GM23338 (cell line): ENCODE measurements at regions not wholly inside any gene's neighbourhood (a gene's known extent, or its start where the extent isn't known, plus 50 kb on each side); places are given as distances from the start of the nearest gene placed in this dataset.

Source experiments
- ATAC-seq: fragments of 200-7000 bp; cut with Tn5 transposase; 3 replicates; pipeline ENCODE4 v1.9.1; 2020
- DNase-seq: peaks from one replicate; pipeline ENCODE4 v3.0.0-alpha.2; 2015; ENCODE audit warnings: low spot score
- H2AFZ ChIP-seq: fragments of 200-600 bp; sonication (generic); 2 replicates; pipeline ENCODE4 v1.8.0; 2016; ENCODE audit warnings: antibody characterized with exemption, mild to moderate bottlenecking, moderate library complexity
- H3F3A ChIP-seq: fragments of 200-600 bp; sonication (generic); replicated peaks from 2 replicates; pipeline ENCODE4 v1.8.0; 2017; ENCODE audit warnings: antibody characterized with exemption, mixed run types, low read depth
- H3K27ac ChIP-seq: fragments of 200-600 bp; sonication (generic); 2 replicates; pipeline ENCODE4 v1.6.1; 2016; ENCODE audit warnings: low read depth
- H3K27me3 ChIP-seq: fragments of 200-600 bp; sonication (generic); 2 replicates; pipeline ENCODE4 v1.8.0; 2016; ENCODE audit warnings: mild to moderate bottlenecking, mixed run types, moderate library complexity; ENCODE audit not compliant: insufficient read depth
- H3K36me3 ChIP-seq: fragments of 200-600 bp; sonication (generic); 2 replicates; pipeline ENCODE4 v1.8.0; 2016; ENCODE audit warnings: mild to moderate bottlenecking; ENCODE audit not compliant: insufficient read depth
- H3K4me1 ChIP-seq: fragments of 200-600 bp; sonication (generic); 2 replicates; pipeline ENCODE4 v1.8.0; 2016; ENCODE audit warnings: mild to moderate bottlenecking, moderate library complexity; ENCODE audit not compliant: insufficient read depth
- H3K4me2 ChIP-seq: fragments of 200-600 bp; sonication (generic); 2 replicates; pipeline ENCODE4 v1.7.1; 2017; ENCODE audit warnings: mixed run types
- H3K4me3 ChIP-seq: fragments of 200-600 bp; sonication (generic); 2 replicates; pipeline ENCODE4 v1.6.1; 2016; ENCODE audit warnings: mixed run types
- H3K79me2 ChIP-seq: fragments of 200-600 bp; sonication (generic); replicated peaks from 2 replicates; pipeline ENCODE4 v1.8.0; 2017; ENCODE audit warnings: mild to moderate bottlenecking; ENCODE audit not compliant: insufficient read depth
- H3K9me2 ChIP-seq: fragments of 200-600 bp; sonication (generic); 2 replicates; pipeline ENCODE4 v1.8.0; 2017; ENCODE audit not compliant: insufficient read depth
- H4K20me1 ChIP-seq: fragments of 200-600 bp; sonication (generic); replicated peaks from 2 replicates; pipeline ENCODE4 v1.8.0; 2017; ENCODE audit warnings: mild to moderate bottlenecking; ENCODE audit not compliant: insufficient read depth
- H3K27ac Mint-ChIP-seq: 2 replicates; pipeline ENCODE4 v1.8.0; 2020; ENCODE audit warnings: inconsistent platforms, mild to moderate bottlenecking, moderate library complexity, mixed read lengths
- H3K27me3 Mint-ChIP-seq: 3 replicates; pipeline ENCODE4 v1.8.0; 2022; ENCODE audit warnings: low read depth, mild to moderate bottlenecking, moderate library complexity, mixed read lengths, inconsistent platforms; ENCODE audit not compliant: insufficient read depth, poor library complexity
- H3K36me3 Mint-ChIP-seq: 3 replicates; pipeline ENCODE4 v1.8.0; 2021; ENCODE audit warnings: low read depth, mild to moderate bottlenecking, inconsistent platforms, moderate library complexity, mixed read lengths
- H3K4me1 Mint-ChIP-seq: 3 replicates; pipeline ENCODE4 v1.8.0; 2020; ENCODE audit warnings: mild to moderate bottlenecking, inconsistent platforms, mixed read lengths
- H3K4me3 Mint-ChIP-seq: 3 replicates; pipeline ENCODE4 v1.8.0; 2021; ENCODE audit warnings: moderate library complexity, mild to moderate bottlenecking, inconsistent platforms, mixed read lengths
- H3K9me3 Mint-ChIP-seq: 3 replicates; pipeline ENCODE4 v1.8.0; 2020; ENCODE audit warnings: moderate library complexity, mild to moderate bottlenecking, inconsistent platforms, mixed read lengths
- CREB1 ChIP-seq: fragments of 250-450 bp; sonication (Bioruptor Pico); IDR thresholded peaks from 2 replicates; pipeline ENCODE4 v1.5.0; 2020; ENCODE audit warnings: low read depth, mild to moderate bottlenecking, moderate library complexity
- EZH2 ChIP-seq: fragments of 200-600 bp; sonication (generic); IDR thresholded peaks from one replicate; pipeline ENCODE4 v1.8.0; 2017; ENCODE audit warnings: antibody characterized with exemption, mild to moderate bottlenecking, low read depth; ENCODE audit not compliant: unreplicated experiment
- EZH2phosphoT487 ChIP-seq: fragments of 200-600 bp; sonication (generic); IDR thresholded peaks from one replicate; pipeline ENCODE4 v1.8.1; 2018; ENCODE audit warnings: antibody characterized with exemption; ENCODE audit not compliant: unreplicated experiment
- JUNB ChIP-seq: IDR thresholded peaks from one replicate; pipeline ENCODE4 v1.6.1; 2016; ENCODE audit warnings: antibody characterized with exemption; ENCODE audit not compliant: unreplicated experiment
- NANOG ChIP-seq: IDR thresholded peaks from 2 replicates; pipeline ENCODE4 v1.6.1; 2016; ENCODE audit warnings: antibody characterized with exemption, borderline replicate concordance
- POLR2AphosphoS5 ChIP-seq: IDR thresholded peaks from 2 replicates; pipeline ENCODE4 v1.6.1; 2016; ENCODE audit warnings: antibody characterized with exemption, low read depth
- STAT1 ChIP-seq: IDR thresholded peaks from one replicate; pipeline ENCODE4 v1.6.1; 2016; ENCODE audit warnings: antibody characterized with exemption; ENCODE audit not compliant: unreplicated experiment
- ZNF114 ChIP-seq: fragments of 250-450 bp; sonication (Bioruptor Pico); IDR thresholded peaks from 2 replicates; pipeline ENCODE4 v1.5.0; 2020; ENCODE audit warnings: mild to moderate bottlenecking, moderate library complexity
- ZNF331 ChIP-seq: fragments of 250-450 bp; sonication (Bioruptor Pico); IDR thresholded peaks from 2 replicates; pipeline ENCODE4 v1.5.0; 2020; ENCODE audit warnings: low read depth, mild to moderate bottlenecking, moderate library complexity
- TF ChIP-seq, protein P1 (sequence below): IDR thresholded peaks from 2 replicates; pipeline ENCODE4 v1.6.1; 2016; ENCODE audit warnings: antibody characterized with exemption
- TF ChIP-seq, protein P2 (sequence below), 2 experiments: fragments of 200-600 bp in 1 of 2; sonication (generic) in 1 of 2; conservative IDR thresholded peaks; 2 replicates each; pipeline versions ENCODE4 v1.5.1 to v1.6.1; 2016 to 2017; ENCODE audit warnings: antibody characterized with exemption in 2 of 2, low read depth in 2 of 2, mild to moderate bottlenecking in 2 of 2, moderate library complexity in 1 of 2
- TF ChIP-seq, protein P3 (sequence below): IDR thresholded peaks from one replicate; pipeline ENCODE4 v1.6.1; 2018; ENCODE audit warnings: antibody characterized with exemption; ENCODE audit not compliant: unreplicated experiment
- TF ChIP-seq, protein P4 (sequence below): fragments of 250-450 bp; sonication (Bioruptor Pico); IDR thresholded peaks from 2 replicates; pipeline ENCODE4 v1.5.0; 2020; ENCODE audit warnings: mild to moderate bottlenecking, moderate library complexity

DNA sequence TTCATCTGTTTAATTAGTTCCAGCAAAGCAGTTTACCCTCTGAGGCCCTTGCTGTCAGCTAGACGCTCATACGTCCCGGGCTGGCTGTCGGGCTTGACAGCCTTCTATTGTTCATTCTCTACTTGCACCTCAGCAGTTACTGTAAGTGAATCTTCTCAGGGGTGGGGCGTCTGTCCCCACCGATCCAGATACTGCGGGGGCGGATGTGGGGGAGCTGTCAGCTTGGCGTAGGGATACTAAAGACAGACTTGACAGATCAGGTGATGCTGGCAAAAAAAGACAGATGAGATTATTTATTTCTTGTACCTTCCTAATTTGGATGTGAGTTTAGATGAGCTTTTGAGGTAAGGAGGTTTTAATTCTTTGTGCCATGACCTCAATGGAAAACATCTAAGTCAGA lies 315.3 kb downstream of the NR2F2 start:
- Histone ChIP-seq H3K4me1 (no peaks in the 10 kb centered on the region), H2AFZ (no peak overlapping the region), H3K27me3 (no peaks in the 10 kb centered on the region), H3K36me3 (no peaks in the 10 kb centered on the region), H3F3A (no peaks in the 10 kb centered on the region), H4K20me1 (no peaks in the 10 kb centered on the region), H3K4me3 (no peak overlapping the region), H3K79me2 (no peaks in the 10 kb centered on the region), H3K27ac (no peak overlapping the region), H3K9me2 (peaks cover 1% of the 10 kb centered on the region; the same call in 1 of the 2 replicates), H3K4me2 (no peak overlapping the region)
- Mint-ChIP-seq H3K4me1 (no peaks in the 10 kb centered on the region), H3K27me3 (peaks cover 2% of the 10 kb centered on the region), H3K4me3 (no peak overlapping the region), H3K9me3 (no peaks in the 10 kb centered on the region), H3K27ac (no peak overlapping the region), H3K36me3 (no peaks in the 10 kb centered on the region; the same call in 2 of the 3 replicates)
- no peak for TF ChIP-seq CREB1 (CRISPR knock-in tag)
- TF ChIP-seq ZNF114 (CRISPR knock-in tag), result no peak
- no peak for TF ChIP-seq ZNF331 (CRISPR knock-in tag)
- TF ChIP-seq, protein P1, sequence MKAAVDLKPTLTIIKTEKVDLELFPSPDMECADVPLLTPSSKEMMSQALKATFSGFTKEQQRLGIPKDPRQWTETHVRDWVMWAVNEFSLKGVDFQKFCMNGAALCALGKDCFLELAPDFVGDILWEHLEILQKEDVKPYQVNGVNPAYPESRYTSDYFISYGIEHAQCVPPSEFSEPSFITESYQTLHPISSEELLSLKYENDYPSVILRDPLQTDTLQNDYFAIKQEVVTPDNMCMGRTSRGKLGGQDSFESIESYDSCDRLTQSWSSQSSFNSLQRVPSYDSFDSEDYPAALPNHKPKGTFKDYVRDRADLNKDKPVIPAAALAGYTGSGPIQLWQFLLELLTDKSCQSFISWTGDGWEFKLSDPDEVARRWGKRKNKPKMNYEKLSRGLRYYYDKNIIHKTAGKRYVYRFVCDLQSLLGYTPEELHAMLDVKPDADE, result no peak
- no peak for TF ChIP-seq NANOG
- no peak for TF ChIP-seq EZH2
- TF ChIP-seq EZH2phosphoT487, result no peak
- TF ChIP-seq POLR2AphosphoS5, result no peak
- TF ChIP-seq, protein P2, sequence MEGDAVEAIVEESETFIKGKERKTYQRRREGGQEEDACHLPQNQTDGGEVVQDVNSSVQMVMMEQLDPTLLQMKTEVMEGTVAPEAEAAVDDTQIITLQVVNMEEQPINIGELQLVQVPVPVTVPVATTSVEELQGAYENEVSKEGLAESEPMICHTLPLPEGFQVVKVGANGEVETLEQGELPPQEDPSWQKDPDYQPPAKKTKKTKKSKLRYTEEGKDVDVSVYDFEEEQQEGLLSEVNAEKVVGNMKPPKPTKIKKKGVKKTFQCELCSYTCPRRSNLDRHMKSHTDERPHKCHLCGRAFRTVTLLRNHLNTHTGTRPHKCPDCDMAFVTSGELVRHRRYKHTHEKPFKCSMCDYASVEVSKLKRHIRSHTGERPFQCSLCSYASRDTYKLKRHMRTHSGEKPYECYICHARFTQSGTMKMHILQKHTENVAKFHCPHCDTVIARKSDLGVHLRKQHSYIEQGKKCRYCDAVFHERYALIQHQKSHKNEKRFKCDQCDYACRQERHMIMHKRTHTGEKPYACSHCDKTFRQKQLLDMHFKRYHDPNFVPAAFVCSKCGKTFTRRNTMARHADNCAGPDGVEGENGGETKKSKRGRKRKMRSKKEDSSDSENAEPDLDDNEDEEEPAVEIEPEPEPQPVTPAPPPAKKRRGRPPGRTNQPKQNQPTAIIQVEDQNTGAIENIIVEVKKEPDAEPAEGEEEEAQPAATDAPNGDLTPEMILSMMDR (conservative IDR thresholded peaks at IDR 0.05; ENCODE audit: low read depth in 2 of 2), result no peak
- TF ChIP-seq, protein P3, sequence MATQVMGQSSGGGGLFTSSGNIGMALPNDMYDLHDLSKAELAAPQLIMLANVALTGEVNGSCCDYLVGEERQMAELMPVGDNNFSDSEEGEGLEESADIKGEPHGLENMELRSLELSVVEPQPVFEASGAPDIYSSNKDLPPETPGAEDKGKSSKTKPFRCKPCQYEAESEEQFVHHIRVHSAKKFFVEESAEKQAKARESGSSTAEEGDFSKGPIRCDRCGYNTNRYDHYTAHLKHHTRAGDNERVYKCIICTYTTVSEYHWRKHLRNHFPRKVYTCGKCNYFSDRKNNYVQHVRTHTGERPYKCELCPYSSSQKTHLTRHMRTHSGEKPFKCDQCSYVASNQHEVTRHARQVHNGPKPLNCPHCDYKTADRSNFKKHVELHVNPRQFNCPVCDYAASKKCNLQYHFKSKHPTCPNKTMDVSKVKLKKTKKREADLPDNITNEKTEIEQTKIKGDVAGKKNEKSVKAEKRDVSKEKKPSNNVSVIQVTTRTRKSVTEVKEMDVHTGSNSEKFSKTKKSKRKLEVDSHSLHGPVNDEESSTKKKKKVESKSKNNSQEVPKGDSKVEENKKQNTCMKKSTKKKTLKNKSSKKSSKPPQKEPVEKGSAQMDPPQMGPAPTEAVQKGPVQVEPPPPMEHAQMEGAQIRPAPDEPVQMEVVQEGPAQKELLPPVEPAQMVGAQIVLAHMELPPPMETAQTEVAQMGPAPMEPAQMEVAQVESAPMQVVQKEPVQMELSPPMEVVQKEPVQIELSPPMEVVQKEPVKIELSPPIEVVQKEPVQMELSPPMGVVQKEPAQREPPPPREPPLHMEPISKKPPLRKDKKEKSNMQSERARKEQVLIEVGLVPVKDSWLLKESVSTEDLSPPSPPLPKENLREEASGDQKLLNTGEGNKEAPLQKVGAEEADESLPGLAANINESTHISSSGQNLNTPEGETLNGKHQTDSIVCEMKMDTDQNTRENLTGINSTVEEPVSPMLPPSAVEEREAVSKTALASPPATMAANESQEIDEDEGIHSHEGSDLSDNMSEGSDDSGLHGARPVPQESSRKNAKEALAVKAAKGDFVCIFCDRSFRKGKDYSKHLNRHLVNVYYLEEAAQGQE, result no peak
- no peak for TF ChIP-seq JUNB
- TF ChIP-seq STAT1, result no peak
- TF ChIP-seq, protein P4, sequence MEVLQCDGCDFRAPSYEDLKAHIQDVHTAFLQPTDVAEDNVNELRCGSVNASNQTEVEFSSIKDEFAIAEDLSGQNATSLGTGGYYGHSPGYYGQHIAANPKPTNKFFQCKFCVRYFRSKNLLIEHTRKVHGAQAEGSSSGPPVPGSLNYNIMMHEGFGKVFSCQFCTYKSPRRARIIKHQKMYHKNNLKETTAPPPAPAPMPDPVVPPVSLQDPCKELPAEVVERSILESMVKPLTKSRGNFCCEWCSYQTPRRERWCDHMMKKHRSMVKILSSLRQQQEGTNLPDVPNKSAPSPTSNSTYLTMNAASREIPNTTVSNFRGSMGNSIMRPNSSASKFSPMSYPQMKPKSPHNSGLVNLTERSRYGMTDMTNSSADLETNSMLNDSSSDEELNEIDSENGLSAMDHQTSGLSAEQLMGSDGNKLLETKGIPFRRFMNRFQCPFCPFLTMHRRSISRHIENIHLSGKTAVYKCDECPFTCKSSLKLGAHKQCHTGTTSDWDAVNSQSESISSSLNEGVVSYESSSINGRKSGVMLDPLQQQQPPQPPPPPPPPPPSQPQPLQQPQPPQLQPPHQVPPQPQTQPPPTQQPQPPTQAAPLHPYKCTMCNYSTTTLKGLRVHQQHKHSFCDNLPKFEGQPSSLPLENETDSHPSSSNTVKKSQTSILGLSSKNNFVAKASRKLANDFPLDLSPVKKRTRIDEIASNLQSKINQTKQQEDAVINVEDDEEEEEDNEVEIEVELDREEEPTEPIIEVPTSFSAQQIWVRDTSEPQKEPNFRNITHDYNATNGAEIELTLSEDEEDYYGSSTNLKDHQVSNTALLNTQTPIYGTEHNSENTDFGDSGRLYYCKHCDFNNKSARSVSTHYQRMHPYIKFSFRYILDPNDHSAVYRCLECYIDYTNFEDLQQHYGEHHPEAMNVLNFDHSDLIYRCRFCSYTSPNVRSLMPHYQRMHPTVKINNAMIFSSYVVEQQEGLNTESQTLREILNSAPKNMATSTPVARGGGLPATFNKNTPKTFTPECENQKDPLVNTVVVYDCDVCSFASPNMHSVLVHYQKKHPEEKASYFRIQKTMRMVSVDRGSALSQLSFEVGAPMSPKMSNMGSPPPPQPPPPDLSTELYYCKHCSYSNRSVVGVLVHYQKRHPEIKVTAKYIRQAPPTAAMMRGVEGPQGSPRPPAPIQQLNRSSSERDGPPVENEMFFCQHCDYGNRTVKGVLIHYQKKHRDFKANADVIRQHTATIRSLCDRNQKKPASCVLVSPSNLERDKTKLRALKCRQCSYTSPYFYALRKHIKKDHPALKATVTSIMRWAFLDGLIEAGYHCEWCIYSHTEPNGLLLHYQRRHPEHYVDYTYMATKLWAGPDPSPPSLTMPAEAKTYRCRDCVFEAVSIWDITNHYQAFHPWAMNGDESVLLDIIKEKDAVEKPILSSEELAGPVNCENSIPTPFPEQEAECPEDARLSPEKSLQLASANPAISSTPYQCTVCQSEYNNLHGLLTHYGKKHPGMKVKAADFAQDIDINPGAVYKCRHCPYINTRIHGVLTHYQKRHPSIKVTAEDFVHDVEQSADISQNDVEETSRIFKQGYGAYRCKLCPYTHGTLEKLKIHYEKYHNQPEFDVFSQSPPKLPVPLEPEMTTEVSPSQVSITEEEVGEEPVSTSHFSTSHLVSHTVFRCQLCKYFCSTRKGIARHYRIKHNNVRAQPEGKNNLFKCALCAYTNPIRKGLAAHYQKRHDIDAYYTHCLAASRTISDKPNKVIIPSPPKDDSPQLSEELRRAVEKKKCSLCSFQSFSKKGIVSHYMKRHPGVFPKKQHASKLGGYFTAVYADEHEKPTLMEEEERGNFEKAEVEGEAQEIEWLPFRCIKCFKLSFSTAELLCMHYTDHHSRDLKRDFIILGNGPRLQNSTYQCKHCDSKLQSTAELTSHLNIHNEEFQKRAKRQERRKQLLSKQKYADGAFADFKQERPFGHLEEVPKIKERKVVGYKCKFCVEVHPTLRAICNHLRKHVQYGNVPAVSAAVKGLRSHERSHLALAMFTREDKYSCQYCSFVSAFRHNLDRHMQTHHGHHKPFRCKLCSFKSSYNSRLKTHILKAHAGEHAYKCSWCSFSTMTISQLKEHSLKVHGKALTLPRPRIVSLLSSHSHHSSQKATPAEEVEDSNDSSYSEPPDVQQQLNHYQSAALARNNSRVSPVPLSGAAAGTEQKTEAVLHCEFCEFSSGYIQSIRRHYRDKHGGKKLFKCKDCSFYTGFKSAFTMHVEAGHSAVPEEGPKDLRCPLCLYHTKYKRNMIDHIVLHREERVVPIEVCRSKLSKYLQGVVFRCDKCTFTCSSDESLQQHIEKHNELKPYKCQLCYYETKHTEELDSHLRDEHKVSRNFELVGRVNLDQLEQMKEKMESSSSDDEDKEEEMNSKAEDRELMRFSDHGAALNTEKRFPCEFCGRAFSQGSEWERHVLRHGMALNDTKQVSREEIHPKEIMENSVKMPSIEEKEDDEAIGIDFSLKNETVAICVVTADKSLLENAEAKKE (CRISPR knock-in tag), result no peak
- DNase-seq, result no peak
- ATAC-seq, result no peak
